CD4-positive, alpha-beta T cell (primary cell): ENCODE measurements at regions not wholly inside any gene's neighbourhood (a gene's known extent, or its start where the extent isn't known, plus 50 kb on each side); places are given as distances from the start of the nearest gene placed in this dataset.

Source experiments
- ATAC-seq: fragments of 200-7000 bp; cut with Tn5 transposase; one replicate; pipeline ENCODE4 v1.10.0; 2022; ENCODE audit warnings: mild to moderate bottlenecking; ENCODE audit not compliant: poor library complexity
- CTCF ChIA-PET: fragments of 350-600 bp; sonication (Branson Sonifier 250); formaldehyde crosslinking; loops from one replicate; lab custom pipeline; 2021; ENCODE audit warnings: antibody characterized with exemption, inconsistent platforms; lab: Charles Lee
- POLR2A ChIA-PET: fragments of 350-600 bp; sonication (Branson Sonifier 250); formaldehyde crosslinking; loops from one replicate; lab custom pipeline; 2021; ENCODE audit warnings: antibody characterized with exemption, inconsistent platforms; lab: Charles Lee
- DNase-seq, 14 experiments: peaks; one replicate each; pipeline ENCODE4 v3.0.0-alpha.2; 2013 to 2020; ENCODE audit warnings: mixed read lengths in 2 of 14
- H3K27ac ChIP-seq, 2 donors: one replicate each; pipeline versions ENCODE4 v1.5.1 to v1.7.0; 2013; ENCODE audit warnings: low read length in 2 of 2, low read depth in 1 of 2, mild to moderate bottlenecking in 1 of 2
- H3K27me3 ChIP-seq, 2 experiments: 1 replicate in 1 of 2; 2 replicates in 1 of 2; pipeline versions ENCODE4 v1.6.1 to v1.7.0; 2013; ENCODE audit warnings: low read length in 2 of 2, control low read depth in 1 of 2, mild to moderate bottlenecking in 1 of 2, moderate library complexity in 1 of 2; ENCODE audit not compliant: insufficient read depth in 2 of 2, control insufficient read depth in 1 of 2
- H3K36me3 ChIP-seq: one replicate; pipeline ENCODE4 v1.6.1; 2013; ENCODE audit warnings: low read length, control low read depth; ENCODE audit not compliant: insufficient read depth
- H3K4me1 ChIP-seq: one replicate; pipeline ENCODE4 v1.6.1; 2013; ENCODE audit warnings: low read length, control low read depth; ENCODE audit not compliant: insufficient read depth
- H3K4me3 ChIP-seq: one replicate; pipeline ENCODE4 v1.5.1; 2013; ENCODE audit warnings: mild to moderate bottlenecking, low read length, moderate library complexity
- H3K9me3 ChIP-seq, 2 experiments: 1 replicate in 1 of 2; 2 replicates in 1 of 2; pipeline versions ENCODE4 v1.6.1 to v1.7.0; 2013; ENCODE audit warnings: low read length in 2 of 2, mild to moderate bottlenecking in 2 of 2, control low read depth in 1 of 2, moderate library complexity in 1 of 2; ENCODE audit not compliant: control insufficient read depth in 1 of 2, insufficient read depth in 1 of 2
- H3K27ac Mint-ChIP-seq: one replicate; pipeline ENCODE4 v1.8.0; 2020; ENCODE audit warnings: mixed read lengths
- H3K27me3 Mint-ChIP-seq: one replicate; pipeline ENCODE4 v1.8.0; 2021; ENCODE audit warnings: mixed read lengths
- H3K36me3 Mint-ChIP-seq: one replicate; pipeline ENCODE4 v1.8.0; 2021; ENCODE audit warnings: low read depth, mixed read lengths
- H3K4me1 Mint-ChIP-seq: one replicate; pipeline ENCODE4 v1.8.0; 2021; ENCODE audit warnings: low read depth, mixed read lengths
- H3K4me3 Mint-ChIP-seq: one replicate; pipeline ENCODE4 v1.8.0; 2020; ENCODE audit warnings: mild to moderate bottlenecking, mixed read lengths
- H3K9me3 Mint-ChIP-seq: one replicate; pipeline ENCODE4 v1.8.0; 2020; ENCODE audit warnings: mixed read lengths
- CTCF ChIP-seq: fragments of 200-600 bp; IDR thresholded peaks from one replicate; pipeline ENCODE4 v1.8.0; 2022; ENCODE audit warnings: antibody characterized with exemption, mild to moderate bottlenecking
- intact Hi-C, 2 experiments: fragments of 100-400 bp; cut with DNase I in 1 of 2; cut with micrococcal nuclease in 1 of 2; formaldehyde crosslinking; loops; one replicate each; pipeline versions ENCODE4 v1.15.1 to v1.9.0; 2023 to 2025; cut with DNase I, micrococcal nuclease

GRCh38 chr1:228849011-228849541 lies 113.8 kb downstream of the RHOU start:
- no peaks in the 10 kb centered on the region for H3K4me1 ChIP-seq
- no peak for DNase-seq
- ATAC-seq = no peak
- Mint-ChIP-seq H3K27me3 (no peaks in the 10 kb centered on the region), H3K27ac (no peak overlapping the region), H3K9me3 (no peaks in the 10 kb centered on the region), H3K4me3 (no peak overlapping the region), H3K36me3 (no peaks in the 10 kb centered on the region), H3K4me1 (no peaks in the 10 kb centered on the region)
- no peak for TF ChIP-seq CTCF
- ChIA-PET POLR2A (no interaction called here), CTCF (no interaction called here)
- H3K4me3 ChIP-seq = no peak overlapping the region
- no peaks in the 10 kb centered on the region for H3K9me3 ChIP-seq
- intact Hi-C loops = no loop called here
- H3K27ac ChIP-seq = no peak overlapping the region
- H3K36me3 ChIP-seq = no peaks in the 10 kb centered on the region
- H3K27me3 ChIP-seq = no peaks in the 10 kb centered on the region

GRCh38 chr1:228850141-228851100 lies 115.1 kb downstream of the RHOU start:
- Histone ChIP-seq H3K4me1 (no peaks in the 10 kb centered on the region), H3K9me3 (no peaks in the 10 kb centered on the region), H3K36me3 (no peaks in the 10 kb centered on the region), H3K27me3 (no peaks in the 10 kb centered on the region), H3K4me3 (no peak overlapping the region), H3K27ac (no peak overlapping the region)
- TF ChIP-seq CTCF = no peak
- ATAC-seq (no peak), DNase-seq (peak in 1 of 14 experiments; percentile 4)
- POLR2A ChIA-PET = no interaction called here
- Mint-ChIP-seq H3K9me3 (peaks cover 1% of the 10 kb centered on the region), H3K27ac (no peak overlapping the region), H3K36me3 (no peaks in the 10 kb centered on the region), H3K27me3 (no peaks in the 10 kb centered on the region), H3K4me1 (no peaks in the 10 kb centered on the region), H3K4me3 (no peak overlapping the region)
- intact Hi-C loops = no loop called here
- CTCF ChIA-PET = interaction anchor here (0.6 kb wide), 1 partner anchor 1939 kb away, joined by 3 read pairs; no protein-coding TSS in a partner anchor

DNA sequence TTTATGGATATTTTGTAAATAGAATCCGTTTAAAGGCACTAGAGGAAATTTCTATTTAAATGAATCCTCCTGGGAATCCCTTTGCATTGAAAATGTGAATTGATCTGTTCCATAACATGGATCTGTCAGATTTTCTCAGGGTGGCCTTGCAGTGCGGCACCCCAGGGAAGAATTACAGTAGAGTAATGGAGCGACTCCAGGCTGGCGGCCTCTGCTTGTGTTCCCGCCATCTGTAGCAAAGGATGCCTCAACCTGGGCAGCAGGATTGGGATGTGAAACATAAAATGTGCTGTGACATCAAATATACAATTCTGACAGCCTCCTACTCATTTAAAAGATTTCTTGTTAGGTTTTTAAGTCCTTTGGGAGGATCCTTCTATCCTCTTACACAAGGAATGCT lies 115.9 kb downstream of the RHOU start:
- DNase-seq = no peak
- H3K9me3 Mint-ChIP-seq = peaks cover 4% of the 10 kb centered on the region
- no peak overlapping the region for H3K27ac Mint-ChIP-seq
- Histone ChIP-seq H3K27me3 (no peaks in the 10 kb centered on the region), H3K36me3 (no peaks in the 10 kb centered on the region), H3K4me1 (no peaks in the 10 kb centered on the region), H3K4me3 (no peak overlapping the region), H3K9me3 (no peaks in the 10 kb centered on the region), H3K27ac (no peak overlapping the region)
- no peaks in the 10 kb centered on the region for H3K36me3 Mint-ChIP-seq
- TF ChIP-seq CTCF = no peak
- ChIA-PET CTCF (no interaction called here), POLR2A (no interaction called here)
- no peak overlapping the region for H3K4me3 Mint-ChIP-seq
- intact Hi-C loops = no loop called here
- H3K27me3 Mint-ChIP-seq = no peaks in the 10 kb centered on the region
- no peak for ATAC-seq
- H3K4me1 Mint-ChIP-seq = no peaks in the 10 kb centered on the region
